ENCODE measurements at regions not wholly inside any gene's neighbourhood (a gene's known extent, or its start where the extent isn't known, plus 50 kb on each side); places are given as distances from the start of the nearest gene placed in this dataset.

GRCh38 chr14:99347561-99347960, 75.6 kb upstream of the BCL11B start:
- Mint-ChIP-seq H3K9me3 (no peaks in the 10 kb centered on the region), H3K4me3 (no peak overlapping the region), H3K27ac (no peak overlapping the region), H3K36me3 (ENCODE audit: low read depth) (no peaks in the 10 kb centered on the region), H3K4me1 (no peaks in the 10 kb centered on the region), H3K27me3 (peaks cover 5% of the 10 kb centered on the region)
- DNase-seq = no peak
- ChIA-PET CTCF (no interaction called here), POLR2A (no interaction called here)

- no peak for DNase-seq
- Mint-ChIP-seq H3K36me3 (ENCODE audit: low read depth) (no peaks in the 10 kb centered on the region), H3K27ac (no peak overlapping the region), H3K9me3 (no peaks in the 10 kb centered on the region), H3K4me1 (peaks cover 2% of the 10 kb centered on the region), H3K27me3 (peaks cover 5% of the 10 kb centered on the region), H3K4me3 (no peak overlapping the region)
- ChIA-PET CTCF (interaction anchor here (1.0 kb wide), 1 partner anchor 27 kb away, joined by 3 read pairs; no protein-coding TSS in a partner anchor), POLR2A (no interaction called here)
These were observed 74.6 kb upstream of the BCL11B start for GRCh38 chr14:99346470-99347080.

- no peaks in the 10 kb centered on the region for H3K36me3 Mint-ChIP-seq (ENCODE audit: low read depth)
- H3K9me3 Mint-ChIP-seq = no peaks in the 10 kb centered on the region
- POLR2A ChIA-PET = no interaction called here
- no peak overlapping the region for H3K4me3 Mint-ChIP-seq
- CTCF ChIA-PET = interaction anchor here (1.0 kb wide), 1 partner anchor 26 kb away, joined by 3 read pairs; no protein-coding TSS in a partner anchor
- H3K27me3 Mint-ChIP-seq = peaks cover 5% of the 10 kb centered on the region
- H3K27ac Mint-ChIP-seq = no peak overlapping the region
- DNase-seq = no peak
- H3K4me1 Mint-ChIP-seq = peaks cover 2% of the 10 kb centered on the region
These were observed 73.5 kb upstream of the BCL11B start for GRCh38 chr14:99345472-99345871.

GRCh38 chr14:99344051-99344758, 72.2 kb upstream of the BCL11B start:
- H3K27me3 Mint-ChIP-seq = peaks cover 5% of the 10 kb centered on the region
- DNase-seq = no peak
- H3K4me3 Mint-ChIP-seq = no peak overlapping the region
- H3K9me3 Mint-ChIP-seq = no peaks in the 10 kb centered on the region
- POLR2A ChIA-PET = no interaction called here
- no peak overlapping the region for H3K27ac Mint-ChIP-seq
- H3K36me3 Mint-ChIP-seq (ENCODE audit: low read depth) = no peaks in the 10 kb centered on the region
- CTCF ChIA-PET = no interaction called here
- peaks cover 2% of the 10 kb centered on the region for H3K4me1 Mint-ChIP-seq

GRCh38 chr14:99342906-99343305, 70.9 kb upstream of the BCL11B start:
- H3K36me3 Mint-ChIP-seq (ENCODE audit: low read depth) = no peaks in the 10 kb centered on the region
- no peak overlapping the region for H3K27ac Mint-ChIP-seq
- peaks cover 14% of the 10 kb centered on the region for H3K27me3 Mint-ChIP-seq
- DNase-seq = no peak
- ChIA-PET POLR2A (no interaction called here), CTCF (interaction anchor here (2.6 kb wide), 1 partner anchor 23 kb away, joined by 10 read pairs; no protein-coding TSS in a partner anchor)
- H3K4me3 Mint-ChIP-seq = no peak overlapping the region
- H3K4me1 Mint-ChIP-seq = peaks cover 2% of the 10 kb centered on the region
- no peaks in the 10 kb centered on the region for H3K9me3 Mint-ChIP-seq

- Mint-ChIP-seq H3K36me3 (ENCODE audit: low read depth) (no peaks in the 10 kb centered on the region), H3K27ac (peak overlapping the region; percentile 31), H3K27me3 (peaks cover 14% of the 10 kb centered on the region), H3K4me3 (no peak overlapping the region), H3K9me3 (no peaks in the 10 kb centered on the region), H3K4me1 (peaks cover 2% of the 10 kb centered on the region)
- POLR2A ChIA-PET = no interaction called here
- no peak for DNase-seq
- CTCF ChIA-PET = interaction anchor here (2.6 kb wide), 1 partner anchor 22 kb away, joined by 10 read pairs; no protein-coding TSS in a partner anchor
These were observed 70.2 kb upstream of the BCL11B start for GRCh38 chr14:99342204-99342603.

- POLR2A ChIA-PET = no interaction called here
- Mint-ChIP-seq H3K36me3 (ENCODE audit: low read depth) (no peaks in the 10 kb centered on the region), H3K27me3 (peaks cover 9% of the 10 kb centered on the region), H3K4me3 (no peak overlapping the region), H3K9me3 (no peaks in the 10 kb centered on the region), H3K4me1 (peaks cover 2% of the 10 kb centered on the region), H3K27ac (no peak overlapping the region)
- CTCF ChIA-PET = no interaction called here
- no peak for DNase-seq
These were observed 67.6 kb upstream of the BCL11B start for GRCh38 chr14:99339551-99339950.

- H3K27ac Mint-ChIP-seq = no peak overlapping the region
- DNase-seq = no peak
- peaks cover 10% of the 10 kb centered on the region for H3K27me3 Mint-ChIP-seq
- H3K9me3 Mint-ChIP-seq = no peaks in the 10 kb centered on the region
- H3K4me3 Mint-ChIP-seq = no peak overlapping the region
- H3K36me3 Mint-ChIP-seq (ENCODE audit: low read depth) = no peaks in the 10 kb centered on the region
- peaks cover 2% of the 10 kb centered on the region for H3K4me1 Mint-ChIP-seq
- ChIA-PET POLR2A (no interaction called here), CTCF (interaction anchor here (2.5 kb wide), 1 partner anchor 18 kb away, joined by 11 read pairs; no protein-coding TSS in a partner anchor)
These were observed 66.3 kb upstream of the BCL11B start for GRCh38 chr14:99338313-99338712.

- POLR2A ChIA-PET = no interaction called here
- no peak overlapping the region for H3K27ac Mint-ChIP-seq
These were observed 62.0 kb upstream of the BCL11B start for GRCh38 chr14:99333841-99334635.

GRCh38 chr14:99333214-99333613, 61.2 kb upstream of the BCL11B start:
- H3K4me1 Mint-ChIP-seq = no peaks in the 10 kb centered on the region
- CTCF ChIA-PET = interaction anchor here (1.3 kb wide), 1 partner anchor 13 kb away, joined by 6 read pairs; no protein-coding TSS in a partner anchor
- H3K9me3 Mint-ChIP-seq = no peaks in the 10 kb centered on the region
- no peaks in the 10 kb centered on the region for H3K36me3 Mint-ChIP-seq (ENCODE audit: low read depth)
- H3K4me3 Mint-ChIP-seq = no peak overlapping the region
- H3K27ac Mint-ChIP-seq = no peak overlapping the region
- H3K27me3 Mint-ChIP-seq = peaks cover 6% of the 10 kb centered on the region
- no peak for DNase-seq
- POLR2A ChIA-PET = no interaction called here

More at GRCh38 chr14:99333841-99334635, 62.0 kb upstream of the BCL11B start:
- Mint-ChIP-seq H3K4me3 (no peak overlapping the region), H3K27me3 (peaks cover 13% of the 10 kb centered on the region), H3K36me3 (ENCODE audit: low read depth) (no peaks in the 10 kb centered on the region), H3K4me1 (no peaks in the 10 kb centered on the region), H3K9me3 (no peaks in the 10 kb centered on the region)
- CTCF ChIA-PET = interaction anchor here (1.3 kb wide), 1 partner anchor 14 kb away, joined by 6 read pairs; no protein-coding TSS in a partner anchor
- no peak for DNase-seq

GRCh38 chr14:99331811-99332210, 59.8 kb upstream of the BCL11B start:
- no peak for DNase-seq
- ChIA-PET POLR2A (no interaction called here), CTCF (interaction anchor here (1.4 kb wide), 1 partner anchor 12 kb away, joined by 3 read pairs; no protein-coding TSS in a partner anchor)
- Mint-ChIP-seq H3K9me3 (no peaks in the 10 kb centered on the region), H3K27ac (no peak overlapping the region), H3K36me3 (ENCODE audit: low read depth) (no peaks in the 10 kb centered on the region), H3K4me1 (no peaks in the 10 kb centered on the region), H3K27me3 (peaks cover 4% of the 10 kb centered on the region), H3K4me3 (no peak overlapping the region)

GRCh38 chr14:99330316-99331240, 58.6 kb upstream of the BCL11B start:
- Mint-ChIP-seq H3K4me3 (no peak overlapping the region), H3K27ac (no peak overlapping the region), H3K36me3 (ENCODE audit: low read depth) (no peaks in the 10 kb centered on the region), H3K27me3 (peaks cover 4% of the 10 kb centered on the region), H3K4me1 (no peaks in the 10 kb centered on the region), H3K9me3 (no peaks in the 10 kb centered on the region)
- ChIA-PET CTCF (interaction anchor here (1.4 kb wide), 1 partner anchor 11 kb away, joined by 3 read pairs; no protein-coding TSS in a partner anchor), POLR2A (no interaction called here)
- DNase-seq = no peak

Measured in activated CD4-positive, alpha-beta memory T cell treated with anti-CD3 and anti-CD28 coated beads, Interleukin-2, amount 10 ng/mL, durations not matched to agents 7 days and 5 days (primary cell).